ENCODE measurements at regions not wholly inside any gene's neighbourhood (a gene's known extent, or its start where the extent isn't known, plus 50 kb on each side); places are given as distances from the start of the nearest gene placed in this dataset.
"Not testable (repeated sequence)": the region's sequence is repeated elsewhere in the genome, so short reads cannot be mapped to it uniquely, and the experiment has no call there.

DNA sequence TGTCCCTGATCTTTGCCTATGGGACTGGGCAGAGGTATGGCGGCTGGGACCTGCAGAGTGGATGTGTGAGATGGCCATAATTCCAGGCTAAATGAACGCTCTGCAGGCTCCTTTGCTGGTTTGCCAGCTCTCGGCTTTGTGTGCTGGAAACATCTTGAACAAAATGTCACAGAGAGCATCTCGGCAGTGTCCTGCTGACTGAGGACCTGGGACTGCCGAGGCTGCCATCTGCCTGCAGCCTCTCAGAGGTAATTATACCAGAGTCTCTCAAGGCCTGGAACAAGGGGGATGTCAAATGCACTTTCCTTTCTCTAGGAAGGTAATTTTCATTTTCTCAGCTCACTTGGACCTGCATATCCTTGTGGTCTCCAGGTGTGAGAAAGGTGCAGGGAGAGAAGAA lies 354.2 kb downstream of the PDCD6IP start:
- Mint-ChIP-seq H3K27me3 (ENCODE audit: insufficient read depth) (no peaks in the 10 kb centered on the region), H3K36me3 (ENCODE audit: low read depth) (no peaks in the 10 kb centered on the region), H3K27ac (no peak overlapping the region), H3K4me3 (no peak overlapping the region), H3K4me1 (ENCODE audit: low read depth) (no peaks in the 10 kb centered on the region), H3K9me3 (peaks cover 10% of the 10 kb centered on the region)
- TF ChIP-seq, protein P1, sequence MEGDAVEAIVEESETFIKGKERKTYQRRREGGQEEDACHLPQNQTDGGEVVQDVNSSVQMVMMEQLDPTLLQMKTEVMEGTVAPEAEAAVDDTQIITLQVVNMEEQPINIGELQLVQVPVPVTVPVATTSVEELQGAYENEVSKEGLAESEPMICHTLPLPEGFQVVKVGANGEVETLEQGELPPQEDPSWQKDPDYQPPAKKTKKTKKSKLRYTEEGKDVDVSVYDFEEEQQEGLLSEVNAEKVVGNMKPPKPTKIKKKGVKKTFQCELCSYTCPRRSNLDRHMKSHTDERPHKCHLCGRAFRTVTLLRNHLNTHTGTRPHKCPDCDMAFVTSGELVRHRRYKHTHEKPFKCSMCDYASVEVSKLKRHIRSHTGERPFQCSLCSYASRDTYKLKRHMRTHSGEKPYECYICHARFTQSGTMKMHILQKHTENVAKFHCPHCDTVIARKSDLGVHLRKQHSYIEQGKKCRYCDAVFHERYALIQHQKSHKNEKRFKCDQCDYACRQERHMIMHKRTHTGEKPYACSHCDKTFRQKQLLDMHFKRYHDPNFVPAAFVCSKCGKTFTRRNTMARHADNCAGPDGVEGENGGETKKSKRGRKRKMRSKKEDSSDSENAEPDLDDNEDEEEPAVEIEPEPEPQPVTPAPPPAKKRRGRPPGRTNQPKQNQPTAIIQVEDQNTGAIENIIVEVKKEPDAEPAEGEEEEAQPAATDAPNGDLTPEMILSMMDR (IDR thresholded peaks at IDR 0.05), result no peak
- DNase-seq, result no peak

DNA sequence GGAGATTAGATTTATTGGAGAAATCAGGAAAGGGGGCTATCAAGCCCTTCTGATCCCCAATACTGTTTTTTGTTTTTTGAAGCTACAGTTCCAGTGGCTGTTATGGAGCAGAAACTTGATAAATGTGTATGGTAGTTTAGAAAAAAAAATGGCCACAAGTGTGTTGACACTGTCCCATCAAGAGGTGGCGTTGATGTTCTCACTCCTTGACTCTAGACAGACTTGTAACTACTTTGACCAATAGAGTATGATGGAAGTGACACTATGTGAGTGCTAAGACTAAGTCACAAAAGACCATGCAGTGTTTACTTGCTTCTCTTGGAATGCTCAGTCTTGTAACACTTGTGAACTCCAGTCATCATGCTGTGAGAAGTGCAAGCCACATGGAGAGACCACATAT lies 356.7 kb downstream of the PDCD6IP start:
- no peaks in the 10 kb centered on the region for H3K36me3 Mint-ChIP-seq (ENCODE audit: low read depth)
- H3K4me1 Mint-ChIP-seq (ENCODE audit: low read depth), result no peaks in the 10 kb centered on the region
- DNase-seq, result no peak
- TF ChIP-seq, protein P1 (IDR thresholded peaks at IDR 0.05), result no peak
- no peaks in the 10 kb centered on the region for H3K27me3 Mint-ChIP-seq (ENCODE audit: insufficient read depth)
- peaks cover 7% of the 10 kb centered on the region; the same call in 1 of the 2 replicates for H3K9me3 Mint-ChIP-seq
- no peak overlapping the region for H3K4me3 Mint-ChIP-seq
- no peak overlapping the region for H3K27ac Mint-ChIP-seq

DNA sequence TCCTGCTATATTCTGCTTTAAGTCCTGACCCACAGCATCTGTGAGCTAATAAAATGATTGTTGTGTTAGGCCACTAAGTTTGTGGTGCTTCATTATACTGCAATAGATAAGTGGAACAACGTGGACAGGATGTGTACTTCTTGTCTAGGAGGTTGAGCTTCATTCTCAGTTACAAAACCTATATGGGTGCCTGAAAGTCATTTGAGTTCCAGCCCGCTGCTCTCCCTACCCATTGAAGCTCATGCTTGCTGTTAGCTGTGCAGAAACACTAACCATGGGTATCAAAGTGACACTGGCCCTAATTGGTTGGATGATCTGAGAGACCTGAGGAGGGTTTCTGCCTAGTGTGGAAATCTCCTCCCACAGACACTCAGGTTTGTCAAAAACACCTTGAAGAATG lies 357.2 kb downstream of the PDCD6IP start:
- no peak overlapping the region for H3K4me3 Mint-ChIP-seq
- no peaks in the 10 kb centered on the region for H3K4me1 Mint-ChIP-seq (ENCODE audit: low read depth)

DNA sequence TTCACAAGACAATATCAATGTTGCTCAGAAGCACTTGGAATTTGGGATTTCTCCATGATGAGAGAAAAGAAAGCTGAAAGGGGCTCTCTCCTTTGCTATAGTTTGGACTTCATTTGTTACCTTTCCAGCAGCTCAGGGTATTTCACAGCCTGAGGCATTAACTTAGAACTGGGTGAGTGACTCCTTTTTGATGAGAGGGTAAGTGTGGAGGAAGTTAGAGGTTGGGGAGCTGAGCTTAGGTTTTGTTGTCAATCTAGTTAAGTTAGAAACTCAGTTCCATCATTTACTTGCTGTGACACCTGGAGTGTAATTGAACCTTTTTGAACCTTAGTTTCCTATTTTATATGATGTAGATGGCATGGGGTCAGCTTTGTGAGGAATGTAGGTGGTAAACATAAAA lies 359.1 kb downstream of the PDCD6IP start:
- no peaks in the 10 kb centered on the region for H3K4me1 Mint-ChIP-seq (ENCODE audit: low read depth)
- peaks cover 7% of the 10 kb centered on the region; the same call in 1 of the 2 replicates for H3K9me3 Mint-ChIP-seq
- TF ChIP-seq, protein P1 (IDR thresholded peaks at IDR 0.05), result no peak
- no peak for DNase-seq
- H3K4me3 Mint-ChIP-seq, result no peak overlapping the region
- H3K36me3 Mint-ChIP-seq (ENCODE audit: low read depth), result no peaks in the 10 kb centered on the region
- H3K27ac Mint-ChIP-seq, result no peak overlapping the region
- H3K27me3 Mint-ChIP-seq (ENCODE audit: insufficient read depth), result no peaks in the 10 kb centered on the region

More for the DNA sequence above, 357.2 kb downstream of the PDCD6IP start:
- H3K36me3 Mint-ChIP-seq (ENCODE audit: low read depth), result no peaks in the 10 kb centered on the region
- peaks cover 7% of the 10 kb centered on the region; the same call in 1 of the 2 replicates for H3K9me3 Mint-ChIP-seq
- no peak overlapping the region for H3K27ac Mint-ChIP-seq
- TF ChIP-seq, protein P1 (IDR thresholded peaks at IDR 0.05), result no peak
- DNase-seq, result no peak
- H3K27me3 Mint-ChIP-seq (ENCODE audit: insufficient read depth), result no peaks in the 10 kb centered on the region

DNA sequence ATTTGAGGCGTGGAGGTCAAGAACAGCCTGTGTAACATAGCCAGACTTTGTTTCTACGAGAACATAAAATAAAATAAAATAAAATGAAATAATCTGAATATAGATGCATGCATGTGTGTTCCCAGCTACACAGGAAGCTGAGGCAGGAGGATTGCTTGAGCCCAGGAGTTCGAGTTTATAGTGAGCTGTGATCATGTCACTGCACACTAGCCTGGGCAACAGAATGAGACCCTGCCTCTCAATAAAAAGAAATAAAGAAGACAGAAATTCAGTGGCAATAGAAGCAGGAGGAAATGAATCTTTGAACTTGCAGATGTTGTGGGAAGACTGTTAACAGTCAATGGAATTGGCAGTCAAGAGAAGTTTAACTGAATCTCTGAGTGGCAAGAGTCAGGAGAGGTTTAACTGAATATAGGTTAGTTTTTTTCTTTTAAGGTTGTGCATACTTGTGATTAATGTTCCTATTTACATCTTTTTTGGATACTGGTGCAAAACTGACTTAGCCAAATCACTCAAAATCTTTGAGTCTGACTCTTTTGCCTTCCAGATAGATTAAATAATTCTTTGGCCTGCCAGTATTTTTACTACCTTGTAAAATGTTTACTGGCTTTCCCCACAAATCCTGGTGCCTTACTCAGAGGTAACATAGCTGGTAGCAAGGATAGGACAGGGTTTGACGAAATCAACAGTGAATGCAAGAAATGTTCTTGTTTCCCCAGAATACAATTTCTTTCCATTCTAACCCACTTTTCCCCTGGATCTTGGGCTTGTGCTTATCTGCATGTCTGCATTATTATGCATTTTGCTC lies 361.4 kb downstream of the PDCD6IP start:
- no peaks in the 10 kb centered on the region for H3K27me3 Mint-ChIP-seq (ENCODE audit: insufficient read depth)
- H3K4me3 Mint-ChIP-seq, result no peak overlapping the region
- TF ChIP-seq, protein P1 (IDR thresholded peaks at IDR 0.05), result no peak
- H3K4me1 Mint-ChIP-seq (ENCODE audit: low read depth), result no peaks in the 10 kb centered on the region
- H3K9me3 Mint-ChIP-seq, result peaks cover 10% of the 10 kb centered on the region
- DNase-seq, result no peak
- no peak overlapping the region for H3K27ac Mint-ChIP-seq
- no peaks in the 10 kb centered on the region for H3K36me3 Mint-ChIP-seq (ENCODE audit: low read depth)

DNA sequence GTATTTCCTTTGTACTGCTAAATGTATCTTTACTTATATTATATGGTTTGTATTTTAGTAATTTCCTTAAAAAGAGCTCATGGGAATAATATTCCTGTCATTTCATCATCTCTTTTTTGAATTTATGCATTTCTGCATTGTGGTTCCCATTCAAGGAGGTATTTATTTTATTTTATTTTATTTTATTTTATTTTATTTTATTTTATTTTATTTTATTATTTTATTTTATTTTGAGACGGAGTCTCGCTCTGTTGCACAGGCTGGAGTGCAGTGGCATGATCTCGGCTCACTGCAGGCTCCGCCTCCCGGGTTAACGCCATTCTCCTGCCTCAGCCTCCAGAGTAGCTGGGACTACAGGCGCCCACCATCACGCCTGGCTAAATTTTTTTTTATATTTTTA lies 371.2 kb downstream of the PDCD6IP start:
- H3K4me3 Mint-ChIP-seq; H3K4me1 Mint-ChIP-seq (ENCODE audit: low read depth); H3K27me3 Mint-ChIP-seq (ENCODE audit: insufficient read depth); H3K27ac Mint-ChIP-seq; H3K36me3 Mint-ChIP-seq (ENCODE audit: low read depth); DNase-seq: not testable (repeated sequence)
- peaks cover 20% of the 10 kb centered on the region for H3K9me3 Mint-ChIP-seq
